ENCODE measurements at regions not wholly inside any gene's neighbourhood (a gene's known extent, or its start where the extent isn't known, plus 50 kb on each side); places are given as distances from the start of the nearest gene placed in this dataset.
"Not testable (repeated sequence)": the region's sequence is repeated elsewhere in the genome, so short reads cannot be mapped to it uniquely, and the experiment has no call there.

DNA sequence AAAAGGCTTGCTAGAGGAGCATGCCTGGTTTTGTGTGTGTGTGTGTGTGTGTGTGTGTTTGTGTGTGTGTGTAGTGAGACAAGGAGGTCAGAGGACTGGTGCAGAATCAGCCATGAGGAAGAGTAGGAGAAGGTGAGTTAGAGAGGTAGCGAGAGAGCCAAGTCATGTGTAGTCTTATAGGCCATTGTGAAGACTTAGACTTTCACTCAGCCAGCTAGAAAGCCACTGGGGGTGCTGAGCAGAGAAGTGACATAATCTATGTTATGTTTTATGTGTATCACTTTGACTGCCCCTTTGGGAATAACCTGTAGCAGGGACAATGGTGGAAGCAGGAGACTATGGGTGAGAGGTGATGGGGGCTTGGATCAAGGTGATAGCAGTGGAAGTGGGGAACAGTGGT lies 180.5 kb upstream of the CLINT1 start:
- POLR2A ChIA-PET: no interaction called here
- CTCF ChIA-PET: no interaction called here
- TF ChIP-seq, protein P1, sequence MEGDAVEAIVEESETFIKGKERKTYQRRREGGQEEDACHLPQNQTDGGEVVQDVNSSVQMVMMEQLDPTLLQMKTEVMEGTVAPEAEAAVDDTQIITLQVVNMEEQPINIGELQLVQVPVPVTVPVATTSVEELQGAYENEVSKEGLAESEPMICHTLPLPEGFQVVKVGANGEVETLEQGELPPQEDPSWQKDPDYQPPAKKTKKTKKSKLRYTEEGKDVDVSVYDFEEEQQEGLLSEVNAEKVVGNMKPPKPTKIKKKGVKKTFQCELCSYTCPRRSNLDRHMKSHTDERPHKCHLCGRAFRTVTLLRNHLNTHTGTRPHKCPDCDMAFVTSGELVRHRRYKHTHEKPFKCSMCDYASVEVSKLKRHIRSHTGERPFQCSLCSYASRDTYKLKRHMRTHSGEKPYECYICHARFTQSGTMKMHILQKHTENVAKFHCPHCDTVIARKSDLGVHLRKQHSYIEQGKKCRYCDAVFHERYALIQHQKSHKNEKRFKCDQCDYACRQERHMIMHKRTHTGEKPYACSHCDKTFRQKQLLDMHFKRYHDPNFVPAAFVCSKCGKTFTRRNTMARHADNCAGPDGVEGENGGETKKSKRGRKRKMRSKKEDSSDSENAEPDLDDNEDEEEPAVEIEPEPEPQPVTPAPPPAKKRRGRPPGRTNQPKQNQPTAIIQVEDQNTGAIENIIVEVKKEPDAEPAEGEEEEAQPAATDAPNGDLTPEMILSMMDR (IDR thresholded peaks at IDR 0.05; ENCODE audit: insufficient read depth, low read length, missing control alignments): no peak
- no peak overlapping the region for H3K4me3 ChIP-seq (ENCODE audit: low read depth, low read length)
- DNase-seq (ENCODE audit: low read depth, low spot score): no peak

DNA sequence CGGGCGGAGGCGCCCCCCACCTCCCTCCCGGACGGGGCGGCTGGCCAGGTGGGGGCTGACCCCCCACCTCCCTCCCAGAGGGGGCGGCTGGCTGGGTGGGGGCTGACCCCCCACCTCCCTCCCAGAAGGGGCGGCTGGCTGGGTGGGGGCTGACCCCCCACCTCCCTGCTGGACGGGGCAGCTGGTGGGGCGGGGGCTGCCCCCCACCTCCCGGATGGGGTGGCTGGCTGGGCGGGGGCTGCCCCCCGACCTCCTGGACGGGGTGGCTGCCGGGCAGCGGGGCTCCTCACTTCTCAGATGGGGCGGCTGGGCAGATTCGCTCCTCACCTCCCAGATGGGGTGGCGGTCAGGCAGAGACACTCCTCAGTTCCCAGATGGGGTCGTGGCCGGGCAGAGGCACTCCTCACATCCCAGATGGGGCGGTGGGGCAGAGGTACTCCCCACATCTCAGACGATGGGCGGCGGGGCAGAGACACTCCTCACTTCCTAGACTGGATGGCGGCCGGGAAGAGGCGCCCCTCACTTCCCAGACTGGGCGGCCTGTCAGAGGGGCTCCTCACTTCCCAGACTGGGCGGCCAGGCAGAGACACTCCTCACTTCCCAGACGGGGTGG lies 178.1 kb upstream of the CLINT1 start:
- CTCF ChIA-PET; POLR2A ChIA-PET; H3K4me3 ChIP-seq (ENCODE audit: low read depth, low read length); DNase-seq (ENCODE audit: low read depth, low spot score): not testable (repeated sequence)

DNA sequence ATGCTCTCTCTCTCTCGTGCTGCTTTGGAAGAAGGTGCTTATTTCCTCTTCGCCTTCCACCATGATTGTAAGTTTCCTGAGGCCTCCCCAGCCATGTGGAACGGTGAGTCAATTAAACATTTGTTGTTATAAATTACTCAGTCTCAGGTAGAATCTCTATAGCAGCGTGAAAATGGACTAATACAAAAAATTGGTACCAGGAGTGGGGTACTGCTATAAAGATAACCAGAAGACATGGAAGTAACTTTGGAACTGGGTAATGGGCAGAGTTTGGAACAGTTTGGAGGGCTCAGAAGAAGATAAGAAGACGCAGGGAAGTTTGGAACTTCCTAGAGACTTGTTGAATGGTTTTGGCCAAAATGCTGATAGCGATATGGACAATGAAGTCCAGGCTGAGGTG lies 175.6 kb upstream of the CLINT1 start:
- POLR2A ChIA-PET; DNase-seq (ENCODE audit: low read depth, low spot score); H3K4me3 ChIP-seq (ENCODE audit: low read depth, low read length); CTCF ChIA-PET: not testable (repeated sequence)

DNA sequence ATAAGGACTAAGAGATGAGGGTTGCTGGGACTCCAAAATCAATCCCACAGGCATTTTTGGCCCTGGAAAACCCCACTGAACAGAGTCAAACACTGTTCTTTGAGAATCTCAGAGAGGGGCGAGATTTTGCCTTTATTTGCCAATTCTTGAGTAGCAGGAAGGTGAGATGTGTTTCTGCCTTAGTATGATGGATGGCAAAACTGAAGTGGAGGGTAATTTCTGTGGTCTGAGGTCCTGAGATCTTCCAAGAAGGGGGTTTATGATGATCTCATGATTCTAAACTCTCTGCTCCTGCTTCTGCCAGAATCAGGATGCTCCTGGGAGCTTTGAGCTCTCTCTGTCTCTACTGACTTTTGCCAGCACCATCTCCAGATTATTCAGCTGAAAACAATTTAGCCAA lies 174.8 kb upstream of the CLINT1 start:
- DNase-seq (ENCODE audit: low read depth, low spot score): no peak
- POLR2A ChIA-PET: no interaction called here
- CTCF ChIA-PET: no interaction called here
- no peak overlapping the region for H3K4me3 ChIP-seq (ENCODE audit: low read depth, low read length)
- TF ChIP-seq, protein P1 (IDR thresholded peaks at IDR 0.05; ENCODE audit: insufficient read depth, low read length, missing control alignments): no peak

DNA sequence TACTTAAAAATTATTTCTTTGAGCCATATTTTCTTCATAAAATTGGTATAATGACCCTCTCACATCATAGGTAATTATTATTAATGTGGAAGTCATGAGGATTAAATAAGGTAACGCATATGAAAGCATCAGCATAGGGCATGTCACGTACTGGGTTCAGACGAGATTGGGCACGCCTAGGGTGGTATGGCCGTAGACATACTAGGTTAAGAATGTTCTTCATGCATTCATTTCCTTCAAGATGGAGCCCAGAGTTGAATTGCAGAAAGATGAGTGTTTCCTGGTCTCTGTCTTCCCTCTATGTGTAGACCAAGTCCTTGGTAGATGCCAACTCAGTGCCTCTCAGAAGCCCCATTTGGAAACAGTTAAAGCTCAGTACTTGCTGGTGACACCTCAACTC lies 174.1 kb upstream of the CLINT1 start:
- CTCF ChIA-PET: interaction anchor here (1.3 kb wide), 1 partner anchor 42 kb away, joined by 4 read pairs; no protein-coding TSS in a partner anchor
- no peak for DNase-seq (ENCODE audit: low read depth, low spot score)
- H3K4me3 ChIP-seq (ENCODE audit: low read depth, low read length): no peak overlapping the region
- POLR2A ChIA-PET: no interaction called here
- TF ChIP-seq, protein P1 (IDR thresholded peaks at IDR 0.05; ENCODE audit: insufficient read depth, low read length, missing control alignments): no peak

DNA sequence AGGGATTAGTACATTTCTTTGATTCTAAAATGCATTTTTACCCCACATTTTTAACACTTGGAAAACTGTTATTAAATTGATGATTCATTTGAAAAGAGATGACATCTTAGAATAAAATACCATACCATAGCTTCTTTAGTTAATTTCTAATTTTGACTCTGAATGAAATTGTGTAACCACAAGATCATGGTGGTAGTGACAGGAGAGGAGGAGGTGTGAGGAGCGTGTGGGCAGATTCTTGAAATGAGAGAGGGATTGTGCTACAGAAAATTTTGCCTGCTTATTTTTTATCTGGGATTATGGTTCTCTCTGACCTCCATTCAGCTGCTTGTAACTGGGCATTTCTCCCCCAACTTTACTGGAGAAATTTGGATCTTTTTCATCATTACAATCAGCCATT lies 173.3 kb upstream of the CLINT1 start:
- POLR2A ChIA-PET: no interaction called here
- H3K4me3 ChIP-seq (ENCODE audit: low read depth, low read length): no peak overlapping the region
- DNase-seq (ENCODE audit: low read depth, low spot score): no peak
- CTCF ChIA-PET: interaction anchor here (1.3 kb wide), 1 partner anchor 43 kb away, joined by 4 read pairs; no protein-coding TSS in a partner anchor
- TF ChIP-seq, protein P1 (IDR thresholded peaks at IDR 0.05; ENCODE audit: insufficient read depth, low read length, missing control alignments): no peak

DNA sequence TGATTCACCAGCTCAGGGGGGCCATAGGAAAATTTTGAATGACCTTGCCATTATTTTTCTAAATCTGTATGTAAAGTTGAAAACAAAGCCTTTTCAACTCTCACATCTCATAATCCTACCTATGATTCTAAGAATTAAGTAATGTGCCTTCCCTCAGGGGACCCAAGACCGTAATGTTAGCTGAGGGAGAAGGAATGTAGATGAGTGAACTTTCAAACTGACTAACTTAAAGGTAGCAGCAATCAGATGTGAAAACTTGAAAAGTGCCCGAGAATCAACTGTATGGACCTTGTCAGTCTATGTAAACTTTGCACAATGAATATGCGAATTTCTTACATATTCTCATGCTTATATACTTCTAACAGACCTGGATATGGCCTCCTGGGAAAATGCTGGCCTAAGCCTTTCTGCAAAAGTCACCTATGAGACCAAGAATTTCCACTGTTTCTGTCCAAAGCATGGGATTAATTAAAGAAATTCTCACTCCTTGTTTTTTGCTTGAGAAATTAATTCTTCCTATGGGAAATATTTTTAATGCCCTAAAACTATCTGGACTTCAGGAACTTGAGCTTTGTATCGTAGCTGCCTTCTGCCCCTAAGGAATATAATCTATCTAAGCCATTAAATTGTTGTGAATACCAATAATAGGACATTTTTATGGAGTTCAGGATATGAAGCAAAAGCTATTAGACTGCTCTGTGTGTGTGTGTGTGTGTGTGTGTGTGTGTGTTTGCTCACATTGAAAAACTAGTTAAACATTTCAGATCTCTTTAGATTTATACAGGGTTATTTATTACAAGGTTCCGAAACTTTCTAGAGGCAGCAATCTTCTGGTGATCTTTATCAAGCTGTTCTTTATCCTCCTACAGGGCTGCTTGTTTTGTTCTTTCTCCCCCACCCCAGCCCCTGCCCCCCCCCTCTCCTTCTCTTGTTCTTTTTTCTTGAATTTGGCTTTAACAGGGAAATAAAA lies 169.1 kb upstream of the CLINT1 start:
- CTCF ChIA-PET: interaction anchor here (0.9 to 1.2 kb wide), 2 partner anchors 45 to 79 kb away, joined by 3 read pairs; no protein-coding TSS in a partner anchor
- TF ChIP-seq, protein P1 (IDR thresholded peaks at IDR 0.05; ENCODE audit: insufficient read depth, low read length, missing control alignments): no peak
- no peak for DNase-seq (ENCODE audit: low read depth, low spot score)
- H3K4me3 ChIP-seq (ENCODE audit: low read depth, low read length): no peak overlapping the region
- POLR2A ChIA-PET: no interaction called here
